HG03378 (cell line): ENCODE measurements at regions not wholly inside any gene's neighbourhood (a gene's known extent, or its start where the extent isn't known, plus 50 kb on each side); places are given as distances from the start of the nearest gene placed in this dataset.
"Not testable (repeated sequence)": the region's sequence is repeated elsewhere in the genome, so short reads cannot be mapped to it uniquely, and the experiment has no call there.

Source experiments
- ATAC-seq: cut with Tn5 transposase; IDR thresholded peaks from one replicate; pipeline ENCODE4 v1.9.1; 2021; ENCODE audit warnings: mild to moderate bottlenecking, moderate library complexity; ENCODE audit not compliant: unreplicated experiment

- ATAC-seq, result no peak
Measured at GRCh38 chr13:109981000-109981399, 194.6 kb upstream of the IRS2 start.

DNA sequence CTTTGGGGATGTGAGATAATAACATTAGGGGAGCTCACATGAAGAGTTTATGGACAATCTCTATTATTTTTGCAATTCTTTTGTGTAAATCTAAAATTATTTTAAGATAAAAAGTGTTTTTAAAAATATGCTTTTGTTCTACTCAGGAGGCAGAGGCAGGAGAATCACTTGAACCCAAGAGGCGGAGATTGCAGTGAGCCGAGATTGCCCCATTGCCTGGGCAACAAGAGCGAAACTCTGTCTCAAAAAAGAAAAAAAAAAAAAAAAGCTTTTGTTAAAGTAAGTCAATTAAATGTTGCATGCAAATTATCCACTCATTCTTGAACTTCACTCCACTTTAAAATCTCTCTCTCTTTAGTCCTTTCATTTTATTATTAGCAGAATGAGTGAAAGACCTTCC lies 193.3 kb upstream of the IRS2 start:
- ATAC-seq, result not testable (repeated sequence)

DNA sequence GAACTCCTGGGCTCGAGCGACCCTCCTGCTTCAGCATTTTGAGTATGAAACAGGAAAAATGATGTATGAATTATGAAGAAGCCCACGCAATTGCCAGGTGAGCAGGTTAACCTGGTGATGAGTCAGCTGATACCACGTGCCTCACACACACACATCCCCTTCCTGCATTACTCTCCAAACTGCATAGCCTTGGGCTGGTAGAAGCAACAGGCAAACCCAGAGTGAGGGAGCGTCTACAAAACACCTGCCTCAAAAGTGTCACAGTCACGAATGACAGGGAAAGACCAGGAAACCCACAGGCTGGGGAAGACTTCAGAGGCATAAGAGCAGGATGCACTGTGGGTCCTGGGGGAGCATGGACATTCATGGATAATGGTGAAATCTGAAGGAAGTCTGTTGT lies 192.8 kb upstream of the IRS2 start:
- no peak for ATAC-seq

- ATAC-seq, result no peak
Measured at GRCh38 chr13:109977212-109977968, 191.0 kb upstream of the IRS2 start.

DNA sequence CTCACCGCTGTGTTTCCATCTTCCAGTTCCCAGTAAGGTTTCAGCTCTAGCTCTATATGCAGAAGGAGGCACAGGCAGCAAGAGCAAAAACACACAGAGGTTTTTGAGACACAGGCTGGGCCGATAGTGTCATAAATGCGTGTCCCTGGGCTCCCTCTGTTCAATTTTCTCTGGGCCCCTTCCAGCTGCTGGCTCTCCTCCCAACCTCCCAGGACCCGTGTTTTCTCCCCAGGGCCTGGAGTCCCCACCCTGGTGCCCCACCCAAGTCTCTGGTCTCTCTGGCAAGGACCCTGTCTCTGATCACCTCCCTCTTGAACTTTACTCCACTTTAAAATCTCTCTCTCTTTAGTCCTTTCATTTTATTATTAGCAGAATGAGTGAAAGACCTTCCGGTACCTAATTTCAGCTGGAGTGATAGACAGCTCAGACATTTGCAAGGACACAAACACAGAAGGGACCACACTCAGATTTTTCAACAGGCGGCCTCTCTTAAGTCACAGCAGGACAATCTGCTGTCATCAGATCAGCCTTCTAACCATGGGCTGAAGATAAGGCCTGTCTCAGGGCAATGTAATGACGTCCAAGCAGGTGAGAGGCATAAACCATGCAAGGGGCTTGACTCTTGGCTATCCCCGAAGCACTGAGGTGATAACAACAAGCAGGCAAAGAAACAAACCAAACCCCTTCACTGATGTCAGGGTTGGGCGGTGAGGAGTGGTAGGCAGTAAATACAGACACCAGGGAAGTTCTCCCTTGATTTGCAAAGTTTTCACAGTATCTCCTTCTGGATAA lies 190.0 kb upstream of the IRS2 start:
- no peak for ATAC-seq

DNA sequence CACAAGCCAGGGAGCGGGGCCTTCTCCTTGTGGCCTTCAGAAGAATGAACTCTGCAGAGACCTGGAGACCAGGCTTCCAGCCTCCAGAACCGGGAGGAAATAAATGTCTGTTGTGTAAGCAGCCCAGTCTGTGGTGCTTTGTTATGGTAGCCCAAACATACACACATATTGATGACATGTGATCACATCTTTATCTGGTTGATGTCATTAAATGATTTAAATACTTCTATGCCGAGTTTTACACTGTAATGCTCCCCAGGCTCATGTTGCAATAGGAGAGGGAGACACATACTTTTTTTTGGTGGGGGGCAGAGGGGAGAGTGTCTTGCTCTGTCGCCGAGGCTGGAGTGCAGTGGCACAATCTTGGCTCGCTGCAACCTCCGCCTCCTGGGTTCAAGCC lies 188.0 kb upstream of the IRS2 start:
- ATAC-seq, result no peak

- ATAC-seq, result no peak
Measured at GRCh38 chr13:109973279-109973678, 186.9 kb upstream of the IRS2 start.

DNA sequence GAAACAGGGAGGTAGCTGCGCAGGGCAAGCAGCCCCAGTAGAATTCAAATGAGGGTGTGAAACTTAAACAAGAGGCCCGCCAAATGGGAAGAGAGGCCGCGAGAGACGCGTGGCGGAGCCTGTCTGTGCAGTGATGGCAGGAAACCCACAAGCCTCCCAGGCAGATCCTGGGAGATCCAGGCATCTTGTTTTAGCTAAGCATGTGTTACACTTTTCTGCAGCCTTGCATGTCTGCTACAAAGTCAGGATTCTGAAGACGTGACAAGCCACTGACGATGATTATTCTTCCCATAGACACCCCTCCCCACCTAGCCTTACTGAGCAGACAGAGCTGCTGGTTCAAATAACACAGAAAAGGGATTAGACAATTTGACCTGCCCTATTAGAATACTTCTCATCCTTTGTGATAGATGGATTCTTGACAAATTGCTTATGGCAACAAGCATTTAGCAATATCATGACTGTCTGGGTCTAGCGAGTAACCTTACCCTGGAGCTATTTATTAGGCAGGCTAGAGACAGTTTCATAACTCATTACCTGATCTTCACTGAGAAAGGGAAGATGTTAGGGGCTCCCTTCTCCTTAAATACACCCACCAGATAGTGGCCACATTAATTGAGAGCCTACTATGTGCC lies 185.2 kb upstream of the IRS2 start:
- no peak for ATAC-seq

- no peak for ATAC-seq
Measured at GRCh38 chr13:109971006-109971405, 184.6 kb upstream of the IRS2 start.

GRCh38 chr13:109968876-109969577 lies 182.6 kb upstream of the IRS2 start:
- ATAC-seq, result no peak

DNA sequence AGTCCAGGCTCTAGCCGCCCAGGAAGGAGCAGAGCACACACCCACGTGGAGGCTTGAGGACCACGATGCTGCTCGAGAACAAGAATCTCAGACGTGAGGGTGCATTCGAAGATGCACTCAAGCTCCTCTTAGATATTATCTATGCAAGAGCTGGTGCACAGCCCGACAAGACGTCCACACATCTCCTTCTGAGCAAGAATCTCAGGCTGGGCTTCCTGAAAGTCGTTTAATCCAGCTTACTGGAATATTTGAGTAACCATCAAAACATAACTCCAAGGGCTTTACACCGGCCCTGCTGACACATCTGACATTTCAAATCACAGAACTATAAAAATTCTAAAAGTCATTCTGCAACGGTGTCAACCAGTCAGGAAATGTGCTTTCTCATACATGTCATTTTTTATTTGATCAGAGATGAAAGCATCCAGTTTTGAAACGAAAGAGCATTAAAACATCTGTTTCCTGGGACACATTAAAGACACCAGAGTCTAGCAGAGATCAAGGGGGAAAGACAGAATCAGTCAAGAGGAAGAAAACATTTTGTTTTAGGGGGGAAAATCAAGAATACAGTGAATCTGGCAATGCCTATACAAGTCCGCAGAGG lies 177.7 kb upstream of the IRS2 start:
- ATAC-seq, result no peak

- ATAC-seq, result no peak
Measured at GRCh38 chr13:109963384-109963783, 177.0 kb upstream of the IRS2 start.

- no peak for ATAC-seq
Measured at GRCh38 chr13:109959903-109960302, 173.5 kb upstream of the IRS2 start.

GRCh38 chr13:109957875-109958274 lies 171.5 kb upstream of the IRS2 start:
- ATAC-seq, result no peak

DNA sequence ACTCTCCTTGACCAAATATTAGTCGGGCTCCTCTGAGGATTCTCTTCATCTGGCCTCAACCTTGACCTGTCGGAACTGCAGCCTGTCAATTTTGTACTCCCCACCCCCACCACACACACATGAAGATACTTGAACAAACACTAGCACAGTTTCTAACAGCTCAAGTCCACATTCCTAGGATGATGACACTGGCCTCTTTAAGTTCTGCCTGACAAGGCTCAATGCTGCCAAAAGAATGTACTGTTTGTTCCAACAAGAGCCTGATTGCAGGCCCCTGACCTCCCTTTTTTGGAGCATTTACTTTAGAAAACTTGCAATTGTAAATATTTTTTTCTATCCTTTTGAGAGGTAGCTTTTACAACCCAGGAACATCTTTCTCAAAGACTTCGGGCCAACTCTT lies 169.2 kb upstream of the IRS2 start:
- ATAC-seq, result no peak

GRCh38 chr13:109954441-109954840 lies 168.1 kb upstream of the IRS2 start:
- no peak for ATAC-seq

- ATAC-seq, result no peak
Measured at GRCh38 chr13:109951491-109951890, 165.1 kb upstream of the IRS2 start.

DNA sequence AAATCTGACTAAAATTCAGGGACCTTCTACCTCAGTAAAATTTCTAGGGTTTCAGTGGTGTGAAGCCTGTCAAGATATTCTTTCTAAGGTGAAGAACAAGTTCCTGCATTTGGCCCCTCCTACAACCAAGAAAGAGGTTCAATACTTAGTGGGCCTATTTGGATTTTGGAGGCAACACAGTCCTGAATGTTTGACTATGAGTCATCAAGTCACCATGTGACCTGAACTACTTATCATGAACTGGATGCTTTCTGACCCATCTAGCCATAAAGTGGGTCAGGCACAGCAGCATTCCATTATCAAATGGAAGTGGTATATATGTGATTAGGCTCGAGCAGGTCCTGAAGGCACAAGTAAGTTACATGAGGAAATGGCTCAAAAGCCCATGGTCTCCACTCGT lies 163.0 kb upstream of the IRS2 start:
- ATAC-seq, result no peak

GRCh38 chr13:109947006-109947405 lies 160.6 kb upstream of the IRS2 start:
- ATAC-seq, result no peak

DNA sequence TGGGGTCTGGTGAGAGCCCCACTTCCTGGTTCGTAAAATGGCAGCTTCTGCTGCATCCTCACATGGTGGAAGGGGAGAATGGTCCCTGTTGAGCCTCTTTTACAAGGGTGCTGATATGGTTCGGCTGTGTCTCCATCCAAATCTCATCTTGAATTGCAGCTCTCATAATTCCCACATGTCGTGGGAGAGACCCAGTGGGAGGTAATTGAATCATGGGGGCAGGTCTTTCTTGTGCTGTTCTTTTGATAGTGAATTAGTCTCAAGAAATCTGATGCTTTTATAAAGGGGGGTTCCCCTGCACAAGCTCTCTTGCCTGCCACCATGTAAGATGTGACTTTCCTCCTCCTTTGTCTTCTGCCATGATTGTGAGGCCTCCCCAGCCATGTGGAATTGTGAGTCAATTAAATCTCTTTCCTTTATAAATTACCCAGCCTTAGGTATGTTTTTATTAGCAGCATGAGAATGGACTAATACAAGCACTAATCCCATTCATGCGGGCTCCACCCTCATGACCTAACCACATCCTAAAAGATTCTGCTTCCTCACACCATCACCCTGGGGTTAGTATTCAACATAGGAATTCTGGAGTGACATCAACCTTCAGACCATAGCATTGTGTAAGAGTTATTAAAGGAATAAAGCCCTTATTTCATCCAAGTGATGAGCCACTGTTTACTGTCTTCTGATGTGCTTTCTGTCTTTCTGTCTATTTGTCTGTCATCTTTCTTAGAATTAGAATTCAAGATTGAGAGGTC lies 159.0 kb upstream of the IRS2 start:
- ATAC-seq, result no peak
